ENCODE measurements at regions not wholly inside any gene's neighbourhood (a gene's known extent, or its start where the extent isn't known, plus 50 kb on each side); places are given as distances from the start of the nearest gene placed in this dataset.

- DNase-seq, result no peak
Observed at GRCh38 chr9:27625751-27626150, 52.5 kb upstream of the C9orf72 start.

- no peak for DNase-seq
Observed at GRCh38 chr9:27626244-27627187, 53.2 kb upstream of the C9orf72 start.

DNA sequence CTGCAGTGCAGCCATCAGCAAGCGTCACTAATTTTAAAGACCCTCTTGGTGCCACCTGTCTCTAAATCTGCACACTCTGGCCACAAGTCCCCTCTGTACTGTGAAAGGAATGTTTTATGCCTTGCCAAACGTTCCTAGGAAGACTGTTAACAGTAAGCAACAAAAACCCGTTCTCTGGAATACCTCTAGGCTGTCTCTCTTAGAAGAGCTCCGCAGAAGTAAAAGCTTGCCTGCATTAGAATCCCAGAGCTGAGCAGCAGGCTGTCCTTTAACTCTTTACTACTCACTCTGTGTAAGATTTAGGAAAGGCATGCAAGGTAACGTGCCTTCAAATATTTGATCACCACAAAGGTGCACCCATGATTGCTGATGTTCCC lies 53.9 kb upstream of the C9orf72 start:
- DNase-seq, result no peak

DNA sequence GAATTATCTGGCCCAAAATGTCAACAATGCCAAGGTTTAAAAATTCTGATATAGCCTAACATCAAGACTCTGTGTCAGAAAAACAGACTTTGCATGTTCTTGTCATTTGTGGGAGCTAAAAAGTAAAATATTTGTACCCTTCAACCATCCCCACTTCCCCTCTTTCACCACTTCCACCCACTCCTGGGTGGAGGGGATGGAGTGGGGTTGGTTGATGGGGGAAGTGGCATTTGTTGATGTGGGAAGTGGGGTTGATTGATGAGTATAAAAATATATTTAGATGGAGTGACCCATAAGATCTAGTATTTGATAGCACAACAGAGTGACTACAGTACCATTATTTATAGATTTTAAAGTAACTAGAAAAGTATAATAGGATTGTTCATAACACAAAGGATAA lies 55.0 kb upstream of the C9orf72 start:
- no peak for DNase-seq

DNA sequence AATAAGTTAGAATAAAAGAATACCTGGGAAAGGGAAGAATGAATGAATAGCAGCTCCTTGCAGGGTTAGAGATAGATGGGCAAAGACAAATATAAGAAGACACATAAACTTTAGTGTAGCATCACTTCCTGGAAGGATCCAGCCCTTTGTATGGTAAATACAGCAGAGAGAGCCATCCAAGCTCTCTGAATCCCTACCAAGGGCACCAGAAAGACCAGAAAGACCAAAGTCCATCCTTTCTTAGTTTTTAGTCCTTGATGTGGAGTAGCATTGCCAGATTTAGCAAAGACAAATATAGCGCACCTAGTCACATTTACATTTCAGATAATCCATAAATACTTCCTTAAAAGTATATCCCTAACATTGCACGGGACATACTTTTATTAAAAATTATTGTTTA lies 56.1 kb upstream of the C9orf72 start:
- DNase-seq, result no peak

DNA sequence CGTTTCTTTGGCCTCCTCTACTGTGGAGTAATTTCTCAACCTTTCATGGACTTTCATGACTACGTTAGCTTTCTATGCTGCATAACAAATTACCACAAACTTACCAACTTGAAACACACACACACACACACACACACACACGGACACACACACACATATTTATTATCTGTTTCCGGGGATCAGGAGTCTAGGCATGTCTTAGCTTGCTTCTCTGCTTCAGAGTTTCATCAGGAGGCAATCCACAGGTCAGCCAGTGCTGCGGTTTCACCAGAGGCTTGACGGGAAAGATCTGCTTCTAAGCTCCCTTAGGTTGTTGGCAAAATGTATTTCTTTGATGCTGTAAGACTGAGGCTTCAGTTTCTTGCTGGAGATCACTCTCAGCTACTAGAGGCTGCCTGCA lies 59.0 kb upstream of the C9orf72 start:
- no peak for DNase-seq

GRCh38 chr9:27633764-27634163 lies 60.5 kb upstream of the C9orf72 start:
- DNase-seq, result no peak

DNA sequence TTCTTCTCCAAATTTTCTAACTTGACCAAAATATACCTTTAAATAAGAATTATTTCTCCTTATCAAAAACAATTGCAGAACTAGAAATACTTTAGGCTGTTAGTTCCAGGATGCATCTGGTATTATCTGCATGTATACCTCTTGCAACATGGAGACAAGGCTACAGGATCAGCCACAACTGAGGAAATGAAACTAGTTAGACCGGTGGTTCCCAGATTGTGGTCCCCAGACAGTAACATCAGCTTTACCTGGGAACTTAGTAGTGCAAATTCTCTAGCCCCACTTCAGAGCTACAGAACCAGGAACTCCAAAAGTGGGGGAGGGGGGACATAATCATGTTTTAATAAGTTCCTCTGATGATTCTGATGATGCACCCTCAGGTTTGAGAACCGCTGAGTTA lies 61.6 kb upstream of the C9orf72 start:
- DNase-seq, result peak; percentile 16

GRCh38 chr9:27638716-27639115 lies 65.4 kb upstream of the C9orf72 start:
- DNase-seq, result no peak

DNA sequence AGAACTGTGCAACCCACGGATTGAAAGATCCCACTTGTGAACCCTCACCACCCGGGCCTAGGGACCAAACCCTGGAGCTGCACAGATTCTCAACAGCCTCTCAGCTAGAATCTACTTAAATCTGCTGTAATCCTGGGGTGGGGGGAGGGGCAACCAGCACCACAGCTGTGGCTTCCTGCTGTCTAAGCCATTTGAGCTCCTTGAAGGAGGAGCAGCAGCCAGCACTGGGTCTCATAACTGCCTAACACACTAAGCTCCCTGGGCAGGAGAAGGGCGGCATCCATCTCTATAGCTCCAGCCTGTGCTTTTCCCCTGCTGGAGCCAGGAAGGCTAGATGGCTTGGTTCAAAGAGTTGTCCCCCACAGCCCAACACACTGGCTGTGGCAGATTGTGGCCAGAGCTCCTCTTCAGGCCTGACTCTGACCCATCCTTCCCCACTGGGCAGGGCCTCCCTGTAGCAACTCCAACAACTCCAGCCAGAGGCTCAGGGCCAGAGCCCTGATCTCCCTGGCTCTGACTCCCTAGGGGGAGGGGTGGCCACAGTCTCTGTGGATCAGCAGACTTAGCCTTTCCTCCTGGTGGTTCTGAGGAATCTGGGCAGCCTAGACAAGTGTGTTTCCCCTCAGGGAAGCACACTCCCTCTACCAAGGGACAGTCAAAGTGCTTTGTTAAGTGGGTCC lies 72.0 kb upstream of the C9orf72 start:
- DNase-seq, result no peak

- DNase-seq, result no peak
Observed at GRCh38 chr9:27653246-27653645, 80.0 kb upstream of the C9orf72 start.

- no peak for DNase-seq
Observed at GRCh38 chr9:27653957-27654356, 80.7 kb upstream of the C9orf72 start.

- DNase-seq, result no peak
Observed at GRCh38 chr9:27654629-27655285, 81.5 kb upstream of the C9orf72 start.

- DNase-seq, result no peak
Observed at GRCh38 chr9:27655441-27655840, 82.2 kb upstream of the C9orf72 start.

DNA sequence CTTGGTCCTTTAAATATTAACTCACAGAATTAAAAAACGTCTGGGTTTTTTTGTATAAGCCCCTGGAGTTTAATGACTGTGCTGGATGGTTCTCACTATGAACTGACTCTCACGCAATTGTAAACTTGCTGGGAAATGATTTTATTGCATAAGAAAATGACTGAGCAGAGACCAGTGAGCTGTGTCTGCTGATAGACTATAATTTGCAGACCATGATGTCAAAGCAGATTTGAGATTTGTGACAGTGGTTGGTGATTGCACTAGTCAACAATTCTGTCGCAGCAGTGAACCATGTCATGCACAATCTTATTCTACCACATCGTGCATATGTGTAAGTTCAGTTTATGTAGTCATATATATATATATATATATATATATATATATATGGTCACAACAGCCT lies 85.7 kb upstream of the C9orf72 start:
- no peak for DNase-seq

DNA sequence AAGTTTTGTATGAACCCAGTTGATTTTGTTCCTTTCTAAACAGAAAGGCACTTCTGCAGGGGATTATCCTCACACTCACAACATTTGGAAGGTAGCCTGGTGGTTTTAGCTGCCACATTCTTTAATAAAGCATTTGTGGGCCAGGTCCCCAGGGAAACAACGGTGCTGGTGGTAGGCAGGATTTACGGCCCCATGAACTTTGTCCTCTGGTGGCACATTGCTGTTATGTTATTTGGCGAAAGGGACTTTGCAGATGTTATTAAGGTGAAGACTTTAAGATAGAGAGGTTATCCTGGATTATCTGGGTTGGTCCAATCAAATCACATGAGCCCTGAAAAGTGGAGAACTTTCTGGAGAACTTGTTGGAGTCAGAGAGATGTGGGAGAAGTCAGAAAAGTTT lies 86.3 kb upstream of the C9orf72 start:
- no peak for DNase-seq

- no peak for DNase-seq
Observed at GRCh38 chr9:27660148-27660547, 86.9 kb upstream of the C9orf72 start.

GRCh38 chr9:27663526-27663925 lies 90.2 kb upstream of the C9orf72 start:
- no peak for DNase-seq

DNA sequence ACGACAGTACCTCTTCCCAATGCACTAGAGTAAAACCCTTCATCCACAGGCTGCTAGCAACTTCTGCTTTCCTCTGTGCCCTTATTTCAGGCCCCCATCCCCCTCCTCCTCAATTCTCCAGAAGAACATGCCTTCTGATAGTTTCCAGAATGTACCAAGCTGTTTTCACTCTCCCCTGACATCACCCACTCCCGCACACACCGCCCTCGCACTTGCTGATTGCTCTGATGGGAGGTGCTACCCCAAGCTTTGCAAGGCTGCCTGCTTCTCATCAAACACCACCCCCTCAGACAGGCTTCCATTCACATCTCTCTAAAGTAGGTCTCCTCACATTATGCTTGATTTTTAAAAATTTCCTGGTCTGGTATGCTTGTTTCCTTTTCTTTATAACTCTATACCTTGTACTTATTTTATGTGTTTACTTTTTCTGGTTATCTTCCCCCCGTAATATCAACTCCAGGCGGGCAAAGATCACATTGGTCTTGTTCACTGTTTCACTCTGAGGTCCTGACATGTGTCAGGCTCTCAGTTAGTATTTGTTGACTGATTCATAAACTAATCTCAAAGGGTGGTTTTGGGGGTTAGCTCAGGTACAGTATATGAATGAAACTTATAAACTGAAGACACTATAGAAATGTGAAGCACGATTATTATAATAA lies 91.0 kb upstream of the C9orf72 start:
- DNase-seq, result no peak

DNA sequence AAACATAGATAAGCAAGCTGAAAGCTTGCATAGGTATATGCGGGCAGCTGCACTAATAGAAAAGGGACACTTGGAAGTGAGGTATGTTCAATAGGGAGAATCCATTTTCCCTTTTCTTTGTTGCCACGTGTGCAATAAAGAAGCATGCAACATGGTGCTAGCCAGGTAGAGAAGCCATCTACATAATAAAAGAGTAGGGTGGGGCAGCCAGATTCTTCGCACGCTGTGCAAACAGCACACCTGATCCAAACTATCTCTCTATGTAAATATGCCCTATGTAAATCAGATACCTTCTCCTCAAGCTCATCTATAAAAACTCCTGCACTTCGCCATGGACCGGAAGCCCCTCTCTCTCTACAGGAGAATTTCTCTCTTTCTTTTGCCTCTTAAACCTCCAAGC lies 91.9 kb upstream of the C9orf72 start:
- no peak for DNase-seq

DNA sequence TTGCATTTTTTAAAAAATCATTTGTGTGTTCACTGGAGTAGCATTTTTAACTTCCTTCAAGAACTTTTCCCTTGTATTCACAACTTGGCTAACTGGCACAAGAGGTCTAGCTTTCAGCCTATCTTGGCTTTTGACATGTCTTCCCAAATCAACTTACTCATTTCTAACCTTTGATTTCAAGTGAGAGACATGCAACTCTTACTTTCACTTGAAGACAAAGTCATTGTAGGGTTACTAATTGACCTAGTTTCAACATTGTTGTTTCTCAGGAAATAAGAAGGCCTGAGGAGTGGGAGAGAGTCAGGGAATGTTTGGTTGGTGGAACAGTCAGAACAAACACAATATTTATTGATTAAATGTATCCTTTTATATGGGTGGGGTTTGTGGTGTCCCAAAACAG lies 95.0 kb upstream of the C9orf72 start:
- no peak for DNase-seq

GRCh38 chr9:27671636-27672035 lies 98.4 kb upstream of the C9orf72 start:
- no peak for DNase-seq

DNA sequence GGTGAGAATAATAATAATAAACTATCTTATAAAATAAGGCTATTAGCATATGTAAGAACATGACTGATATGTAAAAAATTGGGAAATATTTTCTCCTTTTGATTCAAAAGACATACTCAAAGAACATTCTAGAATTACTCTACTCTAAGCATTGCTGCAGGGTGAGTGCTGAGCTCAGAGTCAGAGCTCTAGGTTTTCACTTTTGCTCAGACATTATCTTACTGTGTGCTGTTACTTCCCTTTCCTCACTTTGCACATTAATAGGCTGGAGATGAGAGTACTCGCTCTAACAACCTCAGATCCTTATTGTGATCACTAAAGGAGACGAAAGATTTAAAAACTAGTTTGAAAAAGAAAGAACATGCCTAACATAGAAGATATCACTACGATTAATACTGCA lies 99.4 kb upstream of the C9orf72 start:
- no peak for DNase-seq

All from CD4-positive, alpha-beta T cell treated with Interferon gamma for 1 hour (primary cell).